NCI-H2081 treated with DMSO at 0.1 percent for 48 hours (cell line): ENCODE measurements at regions not wholly inside any gene's neighbourhood (a gene's known extent, or its start where the extent isn't known, plus 50 kb on each side); places are given as distances from the start of the nearest gene placed in this dataset.

Source experiments
- DNase-seq: peaks from one replicate; lab custom pipeline; 2025; lab: John Stamatoyannopoulos, UW

- no peak for DNase-seq
Observed at GRCh38 chr4:13182133-13182532, 302.0 kb downstream of the RAB28 start.

GRCh38 chr4:13181681-13182080 is 302.5 kb downstream of the RAB28 start:
- DNase-seq = no peak

GRCh38 chr4:13180701-13181100 is 303.4 kb downstream of the RAB28 start:
- DNase-seq = no peak

- no peak for DNase-seq
Observed at GRCh38 chr4:13178621-13179020, 305.5 kb downstream of the RAB28 start.

DNA sequence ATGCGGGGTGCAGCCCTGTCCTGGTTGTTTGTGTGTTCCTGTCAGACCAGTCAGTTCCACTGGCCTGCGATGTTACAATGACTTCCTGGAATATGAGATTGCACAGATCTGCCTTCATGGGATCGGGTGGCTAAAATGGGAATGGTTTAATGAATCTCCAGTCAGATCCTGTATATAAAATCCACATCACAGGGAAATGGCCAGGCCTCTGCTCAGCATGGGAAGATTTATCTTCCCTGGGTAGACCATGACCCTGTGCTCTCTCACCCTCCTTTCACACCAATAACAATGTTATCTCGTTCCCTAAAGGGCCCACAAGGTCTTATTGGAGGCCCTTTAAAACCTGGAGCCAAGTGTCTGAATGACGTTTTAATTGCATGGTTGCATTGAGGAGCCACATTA is 307.4 kb downstream of the RAB28 start:
- DNase-seq = no peak

DNA sequence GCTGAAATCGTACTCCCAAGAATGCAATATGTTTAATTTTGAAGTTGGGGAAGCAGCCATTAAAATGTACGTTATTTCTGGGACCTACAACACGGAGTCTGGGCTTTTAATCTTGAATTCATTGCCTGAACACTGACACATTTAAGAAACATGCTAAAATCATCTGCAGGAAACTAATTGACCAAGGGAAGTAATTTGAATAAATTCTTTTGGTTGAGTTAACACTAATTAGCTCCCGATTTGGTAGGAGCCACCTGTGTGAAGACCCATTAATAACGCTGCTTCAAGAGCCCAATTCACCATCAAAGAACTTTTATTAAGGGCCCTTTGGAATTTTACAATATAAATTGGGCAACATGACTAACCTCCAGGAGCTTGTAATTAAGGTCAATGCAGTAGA is 309.2 kb downstream of the RAB28 start:
- no peak for DNase-seq

DNA sequence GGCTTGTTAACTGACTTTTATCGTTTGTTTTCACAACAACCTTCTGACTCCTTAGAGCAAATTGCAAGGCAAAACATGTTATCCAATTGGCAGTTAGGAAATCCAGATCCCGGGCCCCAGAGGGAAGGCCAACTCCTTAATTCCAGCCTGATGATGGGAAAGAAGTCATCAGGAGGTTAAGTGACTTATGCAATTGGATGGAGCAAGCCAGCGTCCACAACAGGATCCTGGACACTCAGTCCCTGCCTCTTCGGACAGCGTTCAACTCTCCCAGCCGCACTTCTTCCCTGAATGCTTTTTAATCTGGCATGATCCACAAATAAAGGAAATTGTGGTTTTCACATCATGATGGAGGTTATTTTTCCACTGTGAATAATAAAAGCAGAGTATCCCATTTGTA is 310.1 kb downstream of the RAB28 start:
- no peak for DNase-seq

- no peak for DNase-seq
Observed at GRCh38 chr4:13171292-13172057, 312.7 kb downstream of the RAB28 start.

GRCh38 chr4:13169731-13170525 is 314.2 kb downstream of the RAB28 start:
- no peak for DNase-seq

DNA sequence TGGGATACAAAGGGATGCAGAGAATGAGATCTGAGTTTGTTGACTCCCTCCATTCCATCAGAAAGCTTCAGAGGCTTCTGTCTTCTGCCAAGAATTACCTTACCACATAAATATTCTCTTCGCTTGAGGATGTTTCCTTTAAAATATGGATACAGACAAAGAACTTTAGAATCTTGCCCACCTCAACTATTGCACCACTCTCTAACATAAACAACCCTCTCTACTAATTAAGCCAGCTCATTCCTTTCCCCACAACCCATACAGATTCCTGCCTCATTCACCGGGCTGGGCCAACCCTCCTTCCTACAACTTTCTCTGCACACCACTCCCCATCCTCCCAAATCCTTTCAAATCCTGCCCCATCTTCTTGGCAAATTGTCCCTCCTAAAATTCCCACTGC is 315.8 kb downstream of the RAB28 start:
- DNase-seq = no peak

DNA sequence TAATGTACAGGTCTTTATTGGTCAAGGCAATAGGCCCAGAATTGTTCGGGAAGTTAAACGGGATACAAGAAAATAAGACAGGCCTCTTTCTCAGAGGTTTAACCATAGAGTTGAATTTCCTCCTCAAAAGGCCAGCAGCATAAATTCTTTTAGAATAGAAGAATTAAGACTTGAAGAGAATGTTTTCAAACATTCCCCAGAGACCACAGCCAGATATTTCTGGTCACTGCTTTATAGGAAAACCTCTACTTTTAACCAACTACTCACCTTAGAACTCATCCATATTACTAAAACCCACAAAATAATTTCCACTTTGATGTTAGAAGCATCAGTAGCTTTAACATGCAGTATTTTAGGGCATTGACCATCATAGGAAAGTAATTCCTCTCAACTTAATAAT is 317.9 kb downstream of the RAB28 start:
- no peak for DNase-seq

- DNase-seq = no peak
Observed at GRCh38 chr4:13164783-13165331, 319.3 kb downstream of the RAB28 start.

- no peak for DNase-seq
Observed at GRCh38 chr4:13162886-13163285, 321.3 kb downstream of the RAB28 start.

DNA sequence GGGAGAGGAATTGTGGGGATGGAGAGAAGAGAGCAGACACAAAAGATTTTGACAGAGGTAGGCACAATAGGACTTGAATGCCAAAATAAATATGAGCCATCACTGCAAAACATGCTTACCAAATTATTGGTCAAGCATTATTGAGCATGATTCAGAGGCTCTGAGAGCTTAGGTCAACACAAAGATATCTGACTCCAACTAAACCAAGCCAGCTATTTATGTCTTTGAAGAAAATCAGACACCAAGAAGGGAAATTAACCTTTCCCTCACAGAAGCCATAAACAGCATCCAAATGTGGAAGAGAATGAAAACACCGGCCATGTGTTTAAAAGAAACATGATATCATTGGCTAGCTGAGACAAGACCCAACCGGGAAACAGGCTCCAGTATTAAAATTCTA is 323.2 kb downstream of the RAB28 start:
- DNase-seq = no peak

DNA sequence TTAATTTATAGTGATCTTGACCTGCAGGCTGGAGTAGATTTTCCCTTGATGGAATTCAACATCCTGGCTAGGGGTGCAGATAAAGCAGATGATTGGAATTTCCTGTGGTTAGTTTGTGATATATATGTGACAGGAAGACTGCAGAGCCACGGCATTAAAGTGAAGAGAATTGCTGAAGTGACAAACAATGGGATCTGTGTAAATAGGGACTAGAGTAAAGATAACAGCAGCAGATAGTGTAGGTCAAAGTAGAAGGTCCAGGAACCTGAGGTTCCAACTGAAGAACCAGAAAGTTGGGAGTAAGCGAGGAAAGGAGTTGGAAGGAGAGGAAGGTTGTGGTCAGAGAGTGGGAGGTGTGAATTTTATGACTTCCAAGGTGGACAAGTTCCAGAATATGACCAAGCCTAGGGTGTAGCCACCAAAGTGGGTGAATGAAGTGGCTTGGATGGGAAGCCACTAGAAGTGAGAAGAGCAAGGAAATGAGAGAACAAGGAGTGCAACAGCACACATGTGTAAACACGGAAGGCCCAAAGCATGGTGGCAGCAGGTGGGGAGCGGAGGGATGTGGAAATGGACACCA is 325.0 kb downstream of the RAB28 start:
- no peak for DNase-seq

DNA sequence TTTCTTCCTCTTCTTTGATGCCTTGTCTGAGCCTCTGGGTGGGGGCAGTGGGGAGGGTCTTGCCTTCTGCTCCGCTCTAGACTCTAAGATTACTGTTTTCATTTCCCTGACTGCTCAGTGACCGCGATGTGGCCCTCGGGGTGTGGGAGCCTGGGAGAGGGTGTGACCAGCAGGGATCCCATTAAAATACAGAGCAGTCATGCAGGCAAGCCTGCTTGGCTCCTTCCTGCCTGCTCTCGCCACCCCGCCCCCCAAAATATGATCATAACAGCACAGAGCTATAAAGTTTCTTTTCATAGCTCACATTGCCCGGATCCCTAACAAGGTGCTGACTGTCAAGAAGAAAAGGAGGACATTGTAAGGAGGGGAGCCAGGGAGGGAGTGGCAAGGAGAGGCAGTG is 332.9 kb downstream of the RAB28 start:
- no peak for DNase-seq

- DNase-seq = no peak
Observed at GRCh38 chr4:13143222-13144070, 340.7 kb downstream of the RAB28 start.

- DNase-seq = no peak
Observed at GRCh38 chr4:13142726-13143125, 341.4 kb downstream of the RAB28 start.

DNA sequence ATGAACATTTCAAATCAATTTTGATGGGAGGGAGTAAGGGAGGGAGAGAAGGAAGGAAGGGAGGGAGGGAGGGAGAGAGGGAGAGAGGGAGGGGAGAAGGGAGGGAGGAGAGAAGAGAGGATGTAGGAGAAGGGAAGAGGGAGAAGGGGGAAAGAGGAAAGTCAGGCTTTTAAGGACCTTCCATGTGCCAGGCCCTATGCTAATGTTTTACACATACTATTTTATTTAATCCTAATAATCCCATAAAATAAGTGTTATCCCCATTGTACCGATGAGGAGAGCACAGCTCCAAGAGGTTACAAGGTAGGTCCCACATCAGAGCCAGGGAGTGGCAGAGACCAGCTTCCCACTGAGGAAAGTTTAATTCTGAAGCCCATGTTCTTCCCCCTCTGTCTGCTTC is 341.9 kb downstream of the RAB28 start:
- no peak for DNase-seq

- no peak for DNase-seq
Observed at GRCh38 chr4:13137390-13137789, 346.8 kb downstream of the RAB28 start.

GRCh38 chr4:13133700-13134099 is 350.4 kb downstream of the RAB28 start:
- DNase-seq = no peak

DNA sequence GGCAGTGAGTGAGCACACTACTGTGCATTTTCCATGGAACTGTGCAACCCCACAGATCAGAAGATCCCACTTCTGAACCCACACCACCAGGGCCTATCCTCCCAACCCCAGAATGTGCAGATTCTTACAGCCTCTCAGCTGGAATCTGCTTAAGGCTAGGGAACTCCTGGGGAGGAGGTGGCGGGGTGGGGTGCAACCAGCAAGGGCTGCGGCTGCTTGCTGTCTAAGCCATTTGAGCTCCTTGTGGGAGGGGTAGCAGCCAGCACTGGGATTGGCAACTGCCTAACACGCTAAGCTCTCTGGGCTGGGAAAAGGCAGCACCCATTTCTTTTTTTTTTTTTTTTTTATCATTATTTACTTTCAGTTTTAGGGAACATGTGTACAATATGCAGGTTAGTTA is 353.3 kb downstream of the RAB28 start:
- DNase-seq = no peak
